Dermis blood vessel endothelial cell (primary cell): ENCODE measurements at regions not wholly inside any gene's neighbourhood (a gene's known extent, or its start where the extent isn't known, plus 50 kb on each side); places are given as distances from the start of the nearest gene placed in this dataset.
A peak's percentile ranks its signal among the peaks of the same experiment; 100 is the strongest.
"Not testable (repeated sequence)": the region's sequence is repeated elsewhere in the genome, so short reads cannot be mapped to it uniquely, and the experiment has no call there.

Experiments
- DNase-seq: peaks from one replicate; pipeline ENCODE4 v3.0.0; 2010

GRCh38 chr6:11380969-11381744, 148.7 kb upstream of the NEDD9 start:
- no peak for DNase-seq

- DNase-seq, result no peak
These were observed 148.1 kb upstream of the NEDD9 start for GRCh38 chr6:11380549-11380948.

GRCh38 chr6:11379805-11380204, 147.3 kb upstream of the NEDD9 start:
- DNase-seq, result no peak

GRCh38 chr6:11378639-11379038, 146.2 kb upstream of the NEDD9 start:
- DNase-seq, result no peak

DNA sequence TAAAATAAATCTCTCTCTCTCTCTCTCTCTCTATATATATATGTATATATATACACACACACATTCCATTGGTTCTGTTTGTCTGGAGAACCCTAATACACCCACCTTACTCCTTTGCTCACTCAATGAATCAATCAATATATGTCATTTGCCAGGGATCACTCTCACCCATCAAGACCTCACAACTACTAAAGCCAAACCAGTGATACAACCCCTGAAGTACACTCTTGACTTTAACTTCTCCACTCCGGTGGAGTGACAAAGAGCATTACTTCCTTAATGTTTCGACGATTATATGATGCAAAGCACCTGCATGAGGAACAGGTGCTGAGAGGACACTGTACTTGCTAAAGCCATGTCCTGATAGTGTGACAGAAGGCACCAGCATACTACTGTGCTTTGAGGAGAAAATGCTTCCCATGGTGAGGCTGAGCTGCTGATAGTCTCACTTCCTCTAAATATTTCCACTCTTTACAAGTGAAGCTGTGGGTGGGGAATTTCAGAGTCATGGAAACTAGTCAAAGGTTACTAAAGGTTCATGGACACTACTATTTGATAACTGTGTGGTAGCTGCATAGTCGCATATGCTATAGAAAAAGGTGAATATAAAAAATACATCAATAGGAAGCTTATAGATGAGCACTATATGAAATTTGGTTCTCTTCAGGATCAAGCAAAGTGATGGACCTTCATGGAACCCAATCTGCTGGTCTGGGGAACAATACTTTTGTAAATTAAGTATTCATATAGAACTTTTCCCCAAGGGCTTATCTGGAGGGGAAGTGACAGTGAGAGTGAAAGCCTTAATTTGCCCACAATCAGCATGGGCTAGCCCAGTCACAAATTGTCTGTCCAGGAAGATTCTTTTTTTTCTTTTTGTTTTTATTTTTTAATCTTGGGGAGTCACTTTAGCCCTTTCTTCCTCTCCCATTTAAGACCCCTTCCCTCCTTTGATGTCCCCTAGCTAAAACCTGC, 141.9 kb upstream of the NEDD9 start:
- peak; percentile 52 for DNase-seq

GRCh38 chr6:11373208-11373607, 140.7 kb upstream of the NEDD9 start:
- DNase-seq, result no peak

GRCh38 chr6:11372186-11372790, 139.8 kb upstream of the NEDD9 start:
- not testable (repeated sequence) for DNase-seq

DNA sequence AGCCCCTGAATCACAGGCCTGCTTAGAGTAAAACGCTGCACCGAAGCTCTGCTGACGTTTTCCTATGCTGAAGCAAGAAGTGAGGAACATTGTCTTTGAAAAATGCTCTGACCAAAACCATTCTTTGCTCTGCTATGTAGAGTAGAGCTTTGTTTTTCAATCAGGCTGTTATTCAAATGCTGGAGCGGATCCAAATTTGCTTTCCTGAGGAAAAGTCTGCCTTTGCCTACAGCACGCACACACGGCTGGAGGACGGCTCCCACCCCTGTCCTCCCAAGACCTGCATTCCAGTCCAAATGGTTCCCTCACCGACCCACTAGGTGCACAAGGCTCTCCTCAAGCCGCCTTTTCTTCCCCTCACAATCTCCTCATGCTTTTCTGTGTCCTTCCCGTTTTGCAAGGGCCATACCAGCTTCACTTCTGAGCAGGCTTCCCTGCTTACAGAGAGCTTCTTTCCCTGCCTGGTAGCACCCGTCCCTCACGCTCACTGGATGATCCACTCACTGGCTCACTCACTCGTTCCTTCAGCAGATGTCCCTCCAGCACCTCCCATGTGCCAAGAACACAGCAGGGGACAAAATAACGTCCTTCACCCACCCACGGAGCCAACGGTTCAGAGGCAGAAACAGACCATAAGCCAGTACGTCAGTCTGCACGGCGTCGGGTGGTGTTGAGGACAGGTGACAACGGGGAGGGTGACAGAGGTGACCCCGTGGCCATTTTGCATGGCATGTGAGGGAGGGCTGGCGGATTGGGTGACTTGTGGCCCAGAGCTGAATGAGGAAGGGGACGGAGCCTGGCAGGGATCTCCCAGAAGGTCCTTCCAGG, 137.9 kb upstream of the NEDD9 start:
- DNase-seq, result peak; percentile 98

- DNase-seq, result peak; percentile 31
These were observed 136.3 kb upstream of the NEDD9 start for GRCh38 chr6:11368760-11369159.

DNA sequence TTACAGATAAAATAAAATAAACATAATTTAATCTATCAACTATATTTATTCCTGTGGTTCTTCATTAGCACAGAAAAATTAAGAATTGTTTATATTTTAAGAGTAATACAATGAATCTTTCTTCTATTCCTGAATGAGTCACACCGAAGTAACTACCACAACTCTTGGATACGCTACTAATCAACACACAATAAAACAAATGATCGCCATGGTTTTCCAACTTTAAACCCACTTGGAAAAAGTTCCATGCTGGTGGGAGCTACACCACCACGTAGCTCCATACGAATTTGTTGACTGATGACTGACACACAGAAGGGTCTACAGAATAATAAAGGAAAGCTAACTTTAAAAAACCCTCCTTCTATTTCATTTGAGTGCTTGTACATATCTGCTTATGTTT, 135.8 kb upstream of the NEDD9 start:
- peak; percentile 69 for DNase-seq

DNA sequence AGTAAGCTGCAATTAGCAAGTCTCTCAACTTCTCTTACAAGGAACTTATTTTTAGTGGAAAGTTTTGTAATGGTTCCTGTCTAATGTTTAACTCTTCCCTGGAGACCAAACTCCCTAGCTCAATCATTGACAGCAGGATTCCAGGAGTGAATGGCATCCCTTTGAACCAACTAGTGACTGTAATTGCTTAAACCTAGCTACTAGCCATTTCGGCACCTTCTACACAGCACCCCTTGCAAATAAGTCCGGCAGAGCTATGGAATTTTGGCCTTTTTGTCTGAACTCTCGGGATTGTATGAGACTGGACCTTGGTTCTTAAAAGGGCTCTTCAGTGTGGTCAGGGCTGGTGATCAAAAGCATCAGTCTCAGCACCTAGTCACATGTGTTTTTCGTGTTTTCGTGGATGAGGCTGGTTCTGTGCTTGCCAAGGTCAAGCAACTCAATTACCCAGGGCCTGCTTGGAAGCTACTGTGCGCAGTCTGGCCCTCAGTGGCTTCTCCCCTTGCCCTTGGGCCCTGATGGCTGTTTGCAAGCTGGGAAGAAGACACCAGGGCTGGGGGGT, 135.3 kb upstream of the NEDD9 start:
- DNase-seq, result no peak

- DNase-seq, result peak; percentile 78
These were observed 134.6 kb upstream of the NEDD9 start for GRCh38 chr6:11366934-11367637.

DNA sequence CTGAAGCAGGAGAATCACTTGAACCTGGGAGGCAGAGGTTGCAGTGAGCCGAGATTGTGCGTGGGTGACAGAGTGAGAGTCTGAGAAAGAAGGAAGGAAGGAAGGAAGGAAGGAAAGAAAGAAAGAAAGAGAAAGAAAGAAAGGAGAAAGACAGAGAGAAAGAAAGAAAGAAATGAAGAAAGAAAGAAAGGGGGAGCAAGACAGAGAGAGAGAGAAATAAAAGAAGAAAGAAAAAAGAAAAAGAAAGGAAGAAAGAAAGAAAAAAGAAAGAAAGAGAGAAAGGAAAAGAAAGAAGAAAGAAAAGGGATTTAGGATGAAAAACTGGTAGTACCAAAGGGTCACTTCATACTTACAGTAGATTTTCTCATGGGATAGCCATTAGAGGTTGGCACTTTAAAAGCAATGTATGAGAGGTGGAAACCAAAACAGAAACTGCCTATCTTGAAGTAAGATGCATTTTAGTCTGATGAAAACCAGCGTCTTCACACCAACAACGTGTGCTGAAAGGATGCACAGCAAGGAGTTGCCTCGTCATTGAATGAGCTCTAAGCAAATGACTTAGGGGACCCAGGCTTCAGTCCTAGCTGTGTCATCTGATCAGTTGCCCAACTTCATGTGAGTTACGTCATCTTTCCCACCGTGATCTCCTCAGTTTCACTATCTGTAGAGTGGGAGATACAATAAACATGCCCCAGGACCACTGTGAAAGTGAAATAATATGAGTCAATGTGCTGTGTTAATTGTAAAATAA, 133.9 kb upstream of the NEDD9 start:
- DNase-seq, result peak; percentile 24

GRCh38 chr6:11364971-11365397, 132.5 kb upstream of the NEDD9 start:
- DNase-seq, result peak; percentile 97

DNA sequence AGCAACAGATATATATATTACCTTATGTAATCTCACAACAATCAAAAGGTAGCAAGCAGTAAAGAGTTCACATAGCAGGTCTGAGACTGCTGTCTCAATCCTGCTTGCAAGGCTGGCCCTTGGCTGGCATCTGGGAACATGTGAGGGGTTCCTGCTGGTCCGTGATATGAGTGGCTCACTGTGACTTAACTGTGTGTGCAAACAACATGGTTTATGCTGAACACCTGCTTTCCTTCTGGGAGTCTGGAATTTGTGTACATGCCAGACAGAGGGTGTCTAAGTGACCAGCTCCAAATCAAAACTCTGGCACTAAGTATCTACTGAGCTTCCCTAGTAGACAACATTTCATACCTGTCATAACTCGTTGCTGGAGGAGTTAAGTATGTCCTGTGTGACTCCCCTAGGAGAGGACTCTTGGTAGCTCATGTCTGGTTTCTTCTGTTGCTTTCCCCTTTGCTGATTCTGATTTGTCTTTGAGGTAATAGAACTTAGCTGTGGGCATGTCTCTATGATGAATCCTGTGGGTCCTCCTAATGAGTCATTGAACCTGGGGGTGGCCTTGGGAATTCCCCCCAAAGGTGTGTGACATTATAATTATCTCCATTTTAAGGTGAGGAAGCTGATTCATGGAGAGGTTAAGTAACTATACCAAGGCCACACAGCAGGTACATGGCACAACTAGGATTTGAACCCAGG, 131.6 kb upstream of the NEDD9 start:
- peak; percentile 19 for DNase-seq

DNA sequence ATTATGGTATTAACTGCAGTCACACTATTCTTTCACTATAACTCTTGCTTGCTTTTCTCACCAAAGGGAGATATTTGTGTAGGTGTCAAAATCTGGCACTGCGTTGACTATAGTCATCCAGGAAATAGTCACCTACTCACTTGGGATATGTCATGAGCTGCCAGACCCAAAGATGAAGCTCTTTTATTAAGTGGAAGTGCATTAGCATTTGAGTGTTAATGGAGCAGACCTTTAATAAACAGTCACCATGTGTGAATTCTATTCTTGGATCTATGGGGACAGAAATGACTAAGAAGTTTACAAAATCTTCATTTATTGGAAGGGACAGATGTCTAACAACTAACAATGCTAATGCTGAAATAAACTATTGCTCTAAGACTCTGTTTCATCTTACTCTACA, 130.1 kb upstream of the NEDD9 start:
- peak; percentile 9 for DNase-seq

GRCh38 chr6:11358904-11359830, 126.7 kb upstream of the NEDD9 start:
- peak; percentile 46 for DNase-seq

GRCh38 chr6:11357285-11357684, 124.8 kb upstream of the NEDD9 start:
- no peak for DNase-seq
